Upper lobe of left lung (tissue), 6 donors: ENCODE measurements at regions not wholly inside any gene's neighbourhood (a gene's known extent, or its start where the extent isn't known, plus 50 kb on each side); places are given as distances from the start of the nearest gene placed in this dataset.

Source experiments
- ATAC-seq, 2 donors: fragments of 200-7000 bp; cut with Tn5 transposase; one replicate each; pipeline ENCODE4 v1.9.1; 2022; ENCODE audit warnings: mild to moderate bottlenecking in 2 of 2, moderate library complexity in 2 of 2; ENCODE audit not compliant: low FRiP score in 2 of 2
- DNase-seq, 2 donors: peaks; one replicate each; pipeline ENCODE4 v3.0.0-alpha.2; 2019 to 2020
- H3K27ac ChIP-seq, 4 donors: fragments of 200-600 bp; sonication (generic); one replicate each; pipeline ENCODE4 v1.5.1; 2016 to 2019
- H3K27me3 ChIP-seq, 4 donors: fragments of 200-600 bp; sonication (generic); one replicate each; pipeline ENCODE4 v1.5.1; 2017 to 2019
- H3K36me3 ChIP-seq, 4 donors: fragments of 200-600 bp; sonication (generic); one replicate each; pipeline ENCODE4 v1.5.1; 2016 to 2019
- H3K4me1 ChIP-seq, 4 donors: fragments of 200-600 bp; sonication (generic); one replicate each; pipeline ENCODE4 v1.5.1; 2018 to 2019
- H3K4me3 ChIP-seq, 4 donors: fragments of 200-600 bp; sonication (generic); one replicate each; pipeline ENCODE4 v1.5.1; 2017 to 2019; ENCODE audit warnings: mild to moderate bottlenecking in 2 of 4, moderate library complexity in 1 of 4
- H3K9me3 ChIP-seq, 4 donors: fragments of 200-600 bp; sonication (generic); one replicate each; pipeline ENCODE4 v1.5.1; 2018 to 2019
- CTCF ChIP-seq, 6 experiments: fragments of 450-650 bp in 4 of 6; fragments of 200-600 bp in 2 of 6; sonication (generic) in 2 of 6; IDR thresholded peaks; one replicate each; pipeline ENCODE4 v1.5.1; 2016 to 2019; ENCODE audit warnings: antibody characterized with exemption in 6 of 6
- EP300 ChIP-seq, 4 donors: sonication (generic); formaldehyde crosslinking; IDR thresholded peaks; one replicate each; pipeline ENCODE4 v1.5.1; 2017; ENCODE audit warnings: antibody characterized with exemption in 4 of 4, control low read depth in 2 of 4
- POLR2A ChIP-seq, 4 donors: fragments of 450-650 bp; IDR thresholded peaks; one replicate each; pipeline ENCODE4 v1.5.1; 2016 to 2017; ENCODE audit warnings: antibody characterized with exemption in 4 of 4, mild to moderate bottlenecking in 2 of 4
- POLR2AphosphoS5 ChIP-seq, 2 donors: sonication (generic); formaldehyde crosslinking; IDR thresholded peaks; one replicate each; pipeline ENCODE4 v1.5.1; 2017; ENCODE audit warnings: antibody characterized with exemption in 2 of 2
- WGBS, 2 donors: methylation state at CpG; one replicate each; pipeline ENCODE4 v1.1.5; 2017 to 2018; 5-methylcytosine and 5-hydroxymethylcytosine counted together
- donor health status: DM: no; HTN: no; CAD: no; lungs with moderate emphysema.
- donor health status: DM: no; HTN: yes; CAD: no; lungs with severe emphysema.

- DNase-seq (no peak), ATAC-seq (peak; percentile 67 to 76)
- Histone ChIP-seq H3K27me3 (no peaks in the 10 kb centered on the region), H3K9me3 (no peaks in the 10 kb centered on the region), H3K4me1 (peaks cover 0 to 11% (median 5%) of the 10 kb centered on the region in 4 donors), H3K27ac (no peak overlapping the region), H3K4me3 (no peak overlapping the region), H3K36me3 (no peaks in the 10 kb centered on the region)
- 1 to 11% methylated on average over 3 of the region's 3 CpGs for WGBS, 2 donors
- TF ChIP-seq EP300 (IDR thresholded peaks at IDR 0.05) (no peak), CTCF (IDR thresholded peaks at IDR 0.05) (peak; percentile 22 to 68 (median 58))
Measured at GRCh38 chr7:95690367-95690947, 81.9 kb upstream of the DYNC1I1 start.

GRCh38 chr7:95688931-95689495 lies 83.3 kb upstream of the DYNC1I1 start:
- WGBS, 2 donors, result 71 to 86% methylated on average over 7 of the region's 7 CpGs
- Histone ChIP-seq H3K4me1 (peaks cover 0 to 11% (median 7%) of the 10 kb centered on the region in 4 donors), H3K36me3 (no peaks in the 10 kb centered on the region), H3K27ac (no peak overlapping the region), H3K27me3 (no peaks in the 10 kb centered on the region), H3K9me3 (no peaks in the 10 kb centered on the region), H3K4me3 (no peak overlapping the region)
- DNase-seq, result no peak
- no peak for ATAC-seq
- TF ChIP-seq EP300 (IDR thresholded peaks at IDR 0.05) (no peak), CTCF (IDR thresholded peaks at IDR 0.05) (no peak), POLR2AphosphoS5 (IDR thresholded peaks at IDR 0.05) (no peak), POLR2A (IDR thresholded peaks at IDR 0.05) (no peak)

GRCh38 chr7:95687759-95688343 lies 84.5 kb upstream of the DYNC1I1 start:
- TF ChIP-seq POLR2A (IDR thresholded peaks at IDR 0.05) (no peak), EP300 (IDR thresholded peaks at IDR 0.05) (no peak), CTCF (IDR thresholded peaks at IDR 0.05) (peak in 3 of 6 experiments; percentile 36 to 50 (median 39)), POLR2AphosphoS5 (IDR thresholded peaks at IDR 0.05) (no peak)
- H3K4me1 ChIP-seq, result peaks cover 0 to 16% (median 8%) of the 10 kb centered on the region in 4 donors
- H3K27ac ChIP-seq, result no peak overlapping the region
- no peaks in the 10 kb centered on the region for H3K36me3 ChIP-seq
- no peak overlapping the region for H3K4me3 ChIP-seq
- DNase-seq (no peak), ATAC-seq (peak in 1 of 2 donors; percentile 48)
- H3K27me3 ChIP-seq, result no peaks in the 10 kb centered on the region
- no peaks in the 10 kb centered on the region for H3K9me3 ChIP-seq
- WGBS, 2 donors, result 43 to 44% methylated on average over 4 of the region's 4 CpGs

- H3K36me3 ChIP-seq, result no peaks in the 10 kb centered on the region
- peak; percentile 57 to 71 for ATAC-seq
- WGBS, 2 donors, result 14 to 16% methylated on average over 4 of the region's 4 CpGs
Measured at GRCh38 chr7:95686109-95686508, 86.2 kb upstream of the DYNC1I1 start.

More at GRCh38 chr7:95686109-95686508, 86.2 kb upstream of the DYNC1I1 start:
- Histone ChIP-seq H3K4me3 (no peak overlapping the region), H3K27ac (no peak overlapping the region), H3K4me1 (peaks cover 0 to 16% (median 8%) of the 10 kb centered on the region in 4 donors), H3K27me3 (no peaks in the 10 kb centered on the region), H3K9me3 (no peaks in the 10 kb centered on the region)
- DNase-seq, result peak in 1 of 2 donors; percentile 57
- TF ChIP-seq POLR2A (IDR thresholded peaks at IDR 0.05) (no peak), POLR2AphosphoS5 (IDR thresholded peaks at IDR 0.05) (no peak), CTCF (IDR thresholded peaks at IDR 0.05) (peak; percentile 28 to 68 (median 38))
